H1 (cell line): ENCODE measurements at regions not wholly inside any gene's neighbourhood (a gene's known extent, or its start where the extent isn't known, plus 50 kb on each side); places are given as distances from the start of the nearest gene placed in this dataset.
"Not testable (repeated sequence)": the region's sequence is repeated elsewhere in the genome, so short reads cannot be mapped to it uniquely, and the experiment has no call there.

ENCODE experiments used
- CTCF ChIA-PET: fragments of 300-600 bp; sonication (Branson Sonifier 250); formaldehyde crosslinking; loops from one replicate; lab custom pipeline; 2021; ENCODE audit not compliant: partially characterized antibody; lab: Charles Lee
- POLR2A ChIA-PET: fragments of 300-600 bp; sonication (Branson Sonifier 250); formaldehyde crosslinking; loops from one replicate; lab custom pipeline; 2021; ENCODE audit warnings: inconsistent platforms; ENCODE audit not compliant: partially characterized antibody; lab: Charles Lee
- DNase-seq, 2 experiments: peaks; one replicate each; pipeline versions ENCODE4 v3.0.0 to v3.0.0-alpha.2; 2010 to 2022; ENCODE audit warnings: low spot score in 2 of 2, low read depth in 1 of 2, mixed read lengths in 1 of 2
- FAIRE-seq: peaks from 2 replicates; lab custom pipeline; 2011; peaks lifted over from hg19 to GRCh38; lab: Jason Lieb, UNC
- H2AFZ ChIP-seq: 2 replicates; pipeline ENCODE4 v1.8.1; 2012; ENCODE audit warnings: low read length, inconsistent platforms
- H2AK5ac ChIP-seq: 2 replicates; pipeline ENCODE4 v1.6.1; 2013; ENCODE audit warnings: low read depth, low read length
- H2BK120ac ChIP-seq: replicated peaks from 2 replicates; pipeline ENCODE3; 2013; ENCODE audit warnings: low read depth, low read length, inconsistent platforms
- H2BK12ac ChIP-seq: 2 replicates; pipeline ENCODE4 v1.6.1; 2013; ENCODE audit warnings: low read depth, low read length
- H2BK15ac ChIP-seq: 2 replicates; pipeline ENCODE4 v1.6.1; 2013; ENCODE audit warnings: low read length
- H2BK20ac ChIP-seq: 2 replicates; pipeline ENCODE4 v1.6.1; 2013; ENCODE audit warnings: low read length
- H2BK5ac ChIP-seq: 2 replicates; pipeline ENCODE4 v1.6.1; 2013; ENCODE audit warnings: low read depth, low read length
- H3K14ac ChIP-seq: 2 replicates; pipeline ENCODE4 v1.6.1; 2013; ENCODE audit warnings: inconsistent platforms; ENCODE audit not compliant: insufficient read length
- H3K18ac ChIP-seq: 2 replicates; pipeline ENCODE4 v1.6.1; 2013; ENCODE audit warnings: low read length; ENCODE audit errors: extremely low read depth
- H3K23ac ChIP-seq: 2 replicates; pipeline ENCODE4 v1.6.1; 2013; ENCODE audit warnings: inconsistent platforms; ENCODE audit not compliant: insufficient read length
- H3K23me2 ChIP-seq: 2 replicates; pipeline ENCODE4 v1.6.1; 2013; ENCODE audit warnings: low read depth, low read length
- H3K27ac ChIP-seq: 2 replicates; pipeline ENCODE4 v1.6.1; 2011; ENCODE audit warnings: low read depth, low read length, inconsistent platforms
- H3K27me3 ChIP-seq, 4 experiments: replicated peaks in 1 of 4; 1 replicate in 1 of 4; 2 replicates in 3 of 4; pipeline versions ENCODE4 v1.6.1 to v1.8.1; 2011 to 2013; ENCODE audit warnings: low read length in 3 of 4, mild to moderate bottlenecking in 3 of 4, inconsistent platforms in 2 of 4, mixed read lengths in 2 of 4, moderate library complexity in 1 of 4; ENCODE audit not compliant: control insufficient read depth in 3 of 4, insufficient read depth in 3 of 4; ENCODE audit errors: extremely low read depth in 1 of 4
- H3K36me3 ChIP-seq, 4 experiments: 2 replicates each; pipeline versions ENCODE4 v1.6.1 to v1.8.1; 2011 to 2013; ENCODE audit warnings: mild to moderate bottlenecking in 4 of 4, low read length in 3 of 4, moderate library complexity in 2 of 4, control low read depth in 1 of 4, inconsistent platforms in 1 of 4; ENCODE audit not compliant: insufficient read depth in 4 of 4, control insufficient read depth in 2 of 4
- H3K4ac ChIP-seq: replicated peaks from 2 replicates; pipeline ENCODE3; 2013; ENCODE audit warnings: low read length, low read depth, mixed read lengths, inconsistent platforms; ENCODE audit not compliant: insufficient read length
- H3K4me1 ChIP-seq, 4 experiments: replicated peaks in 1 of 4; 1 replicate in 1 of 4; 2 replicates in 3 of 4; pipeline versions ENCODE4 v1.6.1 to v1.8.1; 2011 to 2013; ENCODE audit warnings: low read length in 3 of 4, inconsistent platforms in 2 of 4, mixed read lengths in 1 of 4; ENCODE audit not compliant: insufficient read depth in 4 of 4, control insufficient read depth in 3 of 4
- H3K4me2 ChIP-seq, 2 experiments: 2 replicates each; pipeline versions ENCODE4 v1.6.1 to v1.8.1; 2011 to 2013; ENCODE audit warnings: low read depth in 2 of 2, low read length in 2 of 2, control low read depth in 1 of 2, inconsistent platforms in 1 of 2, mild to moderate bottlenecking in 1 of 2; ENCODE audit not compliant: insufficient read depth in 1 of 2
- H3K4me3 ChIP-seq, 4 experiments: fragments of 200-600, 300-600 bp in 1 of 4; sonication (generic), shearing (Covaris generic), sonication (Bioruptor Twin) in 1 of 4; 2 replicates each; pipeline versions ENCODE4 v1.5.1 to v1.8.1; 2011 to 2016; ENCODE audit warnings: low read length in 4 of 4, low read depth in 3 of 4, control low read depth in 2 of 4, inconsistent platforms in 2 of 4, mild to moderate bottlenecking in 2 of 4, mixed read lengths in 1 of 4, moderate library complexity in 1 of 4; ENCODE audit not compliant: insufficient read depth in 2 of 4; ENCODE audit errors: extremely low read depth in 1 of 4
- H3K56ac ChIP-seq: replicated peaks from 2 replicates; pipeline ENCODE3; 2013; ENCODE audit warnings: low read depth, mild to moderate bottlenecking, mixed read lengths, low read length, inconsistent platforms; ENCODE audit not compliant: insufficient read length
- H3K79me1 ChIP-seq: 2 replicates; pipeline ENCODE4 v1.6.1; 2013; ENCODE audit warnings: low read depth, low read length, control low read depth
- H3K79me2 ChIP-seq, 2 experiments: 2 replicates each; pipeline versions ENCODE4 v1.6.1 to v1.8.1; 2012 to 2013; ENCODE audit warnings: low read length in 2 of 2, mild to moderate bottlenecking in 2 of 2, inconsistent platforms in 1 of 2; ENCODE audit not compliant: insufficient read depth in 2 of 2, control insufficient read depth in 1 of 2
- H3K9ac ChIP-seq, 4 experiments: replicated peaks in 1 of 4; 1 replicate in 1 of 4; 2 replicates in 3 of 4; pipeline versions ENCODE4 v1.6.1 to v1.8.1; 2011 to 2013; ENCODE audit warnings: low read depth in 3 of 4, low read length in 3 of 4, control low read depth in 2 of 4, mild to moderate bottlenecking in 2 of 4, moderate library complexity in 2 of 4, inconsistent platforms in 1 of 4; ENCODE audit errors: extremely low read depth in 1 of 4
- H3K9me3 ChIP-seq, 2 experiments: 2 replicates each; pipeline versions ENCODE4 v1.6.1 to v1.8.1; 2012 to 2013; ENCODE audit warnings: mild to moderate bottlenecking in 2 of 2, moderate library complexity in 2 of 2, control low read depth in 1 of 2, inconsistent platforms in 1 of 2, low read depth in 1 of 2, low read length in 1 of 2, mixed read lengths in 1 of 2; ENCODE audit not compliant: insufficient read depth in 2 of 2
- H4K20me1 ChIP-seq, 2 experiments: replicated peaks in 1 of 2; 2 replicates each; pipeline versions ENCODE3 to v1.8.1; 2011 to 2013; ENCODE audit warnings: inconsistent platforms in 2 of 2, low read length in 2 of 2, mild to moderate bottlenecking in 1 of 2; ENCODE audit not compliant: insufficient read depth in 2 of 2, control insufficient read depth in 1 of 2
- H4K5ac ChIP-seq: 2 replicates; pipeline ENCODE4 v1.6.1; 2013; ENCODE audit warnings: low read length, low read depth, mixed read lengths, inconsistent platforms; ENCODE audit not compliant: insufficient read length
- H4K8ac ChIP-seq: 2 replicates; pipeline ENCODE4 v1.8.0; 2013; ENCODE audit warnings: mild to moderate bottlenecking, moderate library complexity, low read length, inconsistent platforms; ENCODE audit not compliant: insufficient read depth; ENCODE audit errors: extremely low read depth
- H4K91ac ChIP-seq: replicated peaks from 2 replicates; pipeline ENCODE3; 2013; ENCODE audit warnings: low read length, mixed read lengths, inconsistent platforms; ENCODE audit not compliant: insufficient read length
- WGBS, 2 experiments: shearing (Covaris generic) in 1 of 2; methylation state at CpG; one replicate each; pipeline versions ENCODE4 v1.1.6 to v1.1.7; 2013 to 2015; ENCODE audit warnings: low lambda C conversion rate in 2 of 2, mixed read lengths in 2 of 2, inconsistent platforms in 1 of 2, low coverage in 1 of 2, missing lambda C conversion rate in 1 of 2; ENCODE audit not compliant: insufficient replicate concordance in 2 of 2, insufficient coverage in 1 of 2, insufficient read length in 1 of 2; ENCODE audit errors: extremely low coverage in 1 of 2, missing lambda C conversion rate in 1 of 2; 5-methylcytosine and 5-hydroxymethylcytosine counted together

GRCh38 chr3:191124891-191125290, 74.2 kb upstream of the OSTN start:
- H3K9me3 ChIP-seq, H2AFZ ChIP-seq, H3K18ac ChIP-seq, FAIRE-seq, DNase-seq, H2BK12ac ChIP-seq, H3K23ac ChIP-seq, H2BK20ac ChIP-seq, H3K4me1 ChIP-seq, H3K79me1 ChIP-seq, H3K79me2 ChIP-seq, H3K27me3 ChIP-seq, H3K56ac ChIP-seq, H3K9ac ChIP-seq, H3K4ac ChIP-seq, H3K23me2 ChIP-seq, H2BK15ac ChIP-seq, H2AK5ac ChIP-seq, POLR2A ChIA-PET, CTCF ChIA-PET, H4K5ac ChIP-seq, H2BK120ac ChIP-seq, H3K36me3 ChIP-seq, H4K91ac ChIP-seq, H4K20me1 ChIP-seq, H3K14ac ChIP-seq, H2BK5ac ChIP-seq, H3K27ac ChIP-seq, H3K4me2 ChIP-seq, H4K8ac ChIP-seq, H3K4me3 ChIP-seq: not testable (repeated sequence)
- no CpG with 5 or more reads among the region's 30 CpGs for WGBS, 2 experiments
